H1 (cell line): ENCODE measurements at regions not wholly inside any gene's neighbourhood (a gene's known extent, or its start where the extent isn't known, plus 50 kb on each side); places are given as distances from the start of the nearest gene placed in this dataset.
"Not testable (repeated sequence)": the region's sequence is repeated elsewhere in the genome, so short reads cannot be mapped to it uniquely, and the experiment has no call there.

Source experiments
- EP300 ChIP-seq, 2 experiments: IDR thresholded peaks; 1 replicate in 1 of 2; 2 replicates in 1 of 2; pipeline ENCODE4 v1.6.1; 2011 to 2012; ENCODE audit warnings: low read depth in 2 of 2, low read length in 2 of 2, mild to moderate bottlenecking in 2 of 2, borderline replicate concordance in 1 of 2, inconsistent platforms in 1 of 2, moderate library complexity in 1 of 2
- POLR2A ChIP-seq, 2 experiments: IDR thresholded peaks; 1 replicate in 1 of 2; 2 replicates in 1 of 2; pipeline ENCODE4 v1.6.1; 2011; ENCODE audit warnings: low read depth in 2 of 2, low read length in 2 of 2, mild to moderate bottlenecking in 2 of 2; ENCODE audit errors: control extremely low read depth in 1 of 2
- TF ChIP-seq, protein P1 (sequence below), 3 experiments: IDR thresholded peaks; 1 replicate in 2 of 3; 2 replicates in 1 of 3; pipeline versions ENCODE4 v1.5.1 to v1.6.1; 2011; ENCODE audit warnings: low read length in 3 of 3, mild to moderate bottlenecking in 3 of 3, inconsistent platforms in 2 of 3, low read depth in 1 of 3, moderate library complexity in 1 of 3; ENCODE audit not compliant: insufficient read depth in 1 of 3; ENCODE audit errors: control extremely low read depth in 1 of 3

DNA sequence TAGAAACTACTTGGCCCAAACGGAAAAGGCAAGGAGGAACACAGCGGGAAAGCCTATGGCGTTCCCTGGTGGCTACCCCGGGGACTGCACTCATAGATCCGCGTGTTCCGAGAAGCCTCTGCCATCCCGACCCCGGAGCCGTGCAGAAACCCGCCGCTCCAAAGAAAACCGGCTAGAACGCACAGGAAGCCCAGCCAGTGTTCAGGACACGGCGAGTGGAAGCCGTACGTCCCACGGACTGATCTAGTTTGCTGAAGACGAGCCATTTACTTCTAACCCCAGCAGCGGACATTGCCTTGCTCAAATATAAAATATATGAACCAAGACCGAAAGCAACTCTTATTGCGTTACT, 215.0 kb upstream of the NOTCH2NLA start:
- TF ChIP-seq, protein P1, sequence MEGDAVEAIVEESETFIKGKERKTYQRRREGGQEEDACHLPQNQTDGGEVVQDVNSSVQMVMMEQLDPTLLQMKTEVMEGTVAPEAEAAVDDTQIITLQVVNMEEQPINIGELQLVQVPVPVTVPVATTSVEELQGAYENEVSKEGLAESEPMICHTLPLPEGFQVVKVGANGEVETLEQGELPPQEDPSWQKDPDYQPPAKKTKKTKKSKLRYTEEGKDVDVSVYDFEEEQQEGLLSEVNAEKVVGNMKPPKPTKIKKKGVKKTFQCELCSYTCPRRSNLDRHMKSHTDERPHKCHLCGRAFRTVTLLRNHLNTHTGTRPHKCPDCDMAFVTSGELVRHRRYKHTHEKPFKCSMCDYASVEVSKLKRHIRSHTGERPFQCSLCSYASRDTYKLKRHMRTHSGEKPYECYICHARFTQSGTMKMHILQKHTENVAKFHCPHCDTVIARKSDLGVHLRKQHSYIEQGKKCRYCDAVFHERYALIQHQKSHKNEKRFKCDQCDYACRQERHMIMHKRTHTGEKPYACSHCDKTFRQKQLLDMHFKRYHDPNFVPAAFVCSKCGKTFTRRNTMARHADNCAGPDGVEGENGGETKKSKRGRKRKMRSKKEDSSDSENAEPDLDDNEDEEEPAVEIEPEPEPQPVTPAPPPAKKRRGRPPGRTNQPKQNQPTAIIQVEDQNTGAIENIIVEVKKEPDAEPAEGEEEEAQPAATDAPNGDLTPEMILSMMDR (IDR thresholded peaks at IDR 0.05; ENCODE audit: control extremely low read depth in 1 of 3, insufficient read depth in 1 of 3, low read depth in 1 of 3, low read length in 3 of 3), result not testable (repeated sequence)
- not testable (repeated sequence) for TF ChIP-seq EP300 (IDR thresholded peaks at IDR 0.05; ENCODE audit: borderline replicate concordance in 1 of 2, low read depth in 2 of 2, low read length in 2 of 2); POLR2A (IDR thresholded peaks at IDR 0.05; ENCODE audit: control extremely low read depth in 1 of 2, low read depth in 2 of 2, low read length in 2 of 2)
